ENCODE measurements at regions not wholly inside any gene's neighbourhood (a gene's known extent, or its start where the extent isn't known, plus 50 kb on each side); places are given as distances from the start of the nearest gene placed in this dataset.

DNA sequence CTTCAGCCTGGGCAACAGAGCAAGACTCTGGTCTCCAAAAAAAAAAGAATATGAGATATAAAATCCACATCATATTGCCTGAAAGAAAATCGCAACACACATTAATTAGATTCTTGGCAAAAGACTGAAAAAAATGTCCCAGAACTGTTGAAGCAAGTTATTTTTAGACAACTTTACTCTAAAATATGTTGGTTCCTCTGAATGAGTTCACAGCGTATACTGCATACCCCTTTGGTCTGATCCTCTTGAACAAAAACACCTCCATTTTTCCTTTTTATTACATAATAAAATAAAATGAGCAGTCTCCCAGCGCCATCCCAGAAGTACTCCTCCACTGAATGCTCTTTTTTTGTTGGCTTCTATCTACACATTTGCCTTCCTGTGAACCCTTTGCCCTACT, 126.0 kb upstream of the TMEM170B start:
- no peak for TF ChIP-seq SMAD4 (CRISPR knock-in tag; IDR thresholded peaks at IDR 0.05)
- TF ChIP-seq, protein P1, sequence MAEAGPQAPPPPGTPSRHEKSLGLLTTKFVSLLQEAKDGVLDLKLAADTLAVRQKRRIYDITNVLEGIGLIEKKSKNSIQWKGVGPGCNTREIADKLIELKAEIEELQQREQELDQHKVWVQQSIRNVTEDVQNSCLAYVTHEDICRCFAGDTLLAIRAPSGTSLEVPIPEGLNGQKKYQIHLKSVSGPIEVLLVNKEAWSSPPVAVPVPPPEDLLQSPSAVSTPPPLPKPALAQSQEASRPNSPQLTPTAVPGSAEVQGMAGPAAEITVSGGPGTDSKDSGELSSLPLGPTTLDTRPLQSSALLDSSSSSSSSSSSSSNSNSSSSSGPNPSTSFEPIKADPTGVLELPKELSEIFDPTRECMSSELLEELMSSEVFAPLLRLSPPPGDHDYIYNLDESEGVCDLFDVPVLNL (CRISPR knock-in tag; IDR thresholded peaks at IDR 0.05; ENCODE audit: borderline replicate concordance, low read depth): no peak
- TF ChIP-seq, protein P2, sequence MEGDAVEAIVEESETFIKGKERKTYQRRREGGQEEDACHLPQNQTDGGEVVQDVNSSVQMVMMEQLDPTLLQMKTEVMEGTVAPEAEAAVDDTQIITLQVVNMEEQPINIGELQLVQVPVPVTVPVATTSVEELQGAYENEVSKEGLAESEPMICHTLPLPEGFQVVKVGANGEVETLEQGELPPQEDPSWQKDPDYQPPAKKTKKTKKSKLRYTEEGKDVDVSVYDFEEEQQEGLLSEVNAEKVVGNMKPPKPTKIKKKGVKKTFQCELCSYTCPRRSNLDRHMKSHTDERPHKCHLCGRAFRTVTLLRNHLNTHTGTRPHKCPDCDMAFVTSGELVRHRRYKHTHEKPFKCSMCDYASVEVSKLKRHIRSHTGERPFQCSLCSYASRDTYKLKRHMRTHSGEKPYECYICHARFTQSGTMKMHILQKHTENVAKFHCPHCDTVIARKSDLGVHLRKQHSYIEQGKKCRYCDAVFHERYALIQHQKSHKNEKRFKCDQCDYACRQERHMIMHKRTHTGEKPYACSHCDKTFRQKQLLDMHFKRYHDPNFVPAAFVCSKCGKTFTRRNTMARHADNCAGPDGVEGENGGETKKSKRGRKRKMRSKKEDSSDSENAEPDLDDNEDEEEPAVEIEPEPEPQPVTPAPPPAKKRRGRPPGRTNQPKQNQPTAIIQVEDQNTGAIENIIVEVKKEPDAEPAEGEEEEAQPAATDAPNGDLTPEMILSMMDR (IDR thresholded peaks at IDR 0.05): no peak
- TF ChIP-seq, protein P3, sequence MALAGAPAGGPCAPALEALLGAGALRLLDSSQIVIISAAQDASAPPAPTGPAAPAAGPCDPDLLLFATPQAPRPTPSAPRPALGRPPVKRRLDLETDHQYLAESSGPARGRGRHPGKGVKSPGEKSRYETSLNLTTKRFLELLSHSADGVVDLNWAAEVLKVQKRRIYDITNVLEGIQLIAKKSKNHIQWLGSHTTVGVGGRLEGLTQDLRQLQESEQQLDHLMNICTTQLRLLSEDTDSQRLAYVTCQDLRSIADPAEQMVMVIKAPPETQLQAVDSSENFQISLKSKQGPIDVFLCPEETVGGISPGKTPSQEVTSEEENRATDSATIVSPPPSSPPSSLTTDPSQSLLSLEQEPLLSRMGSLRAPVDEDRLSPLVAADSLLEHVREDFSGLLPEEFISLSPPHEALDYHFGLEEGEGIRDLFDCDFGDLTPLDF (CRISPR knock-in tag; IDR thresholded peaks at IDR 0.05): no peak
- TF ChIP-seq, protein P4, sequence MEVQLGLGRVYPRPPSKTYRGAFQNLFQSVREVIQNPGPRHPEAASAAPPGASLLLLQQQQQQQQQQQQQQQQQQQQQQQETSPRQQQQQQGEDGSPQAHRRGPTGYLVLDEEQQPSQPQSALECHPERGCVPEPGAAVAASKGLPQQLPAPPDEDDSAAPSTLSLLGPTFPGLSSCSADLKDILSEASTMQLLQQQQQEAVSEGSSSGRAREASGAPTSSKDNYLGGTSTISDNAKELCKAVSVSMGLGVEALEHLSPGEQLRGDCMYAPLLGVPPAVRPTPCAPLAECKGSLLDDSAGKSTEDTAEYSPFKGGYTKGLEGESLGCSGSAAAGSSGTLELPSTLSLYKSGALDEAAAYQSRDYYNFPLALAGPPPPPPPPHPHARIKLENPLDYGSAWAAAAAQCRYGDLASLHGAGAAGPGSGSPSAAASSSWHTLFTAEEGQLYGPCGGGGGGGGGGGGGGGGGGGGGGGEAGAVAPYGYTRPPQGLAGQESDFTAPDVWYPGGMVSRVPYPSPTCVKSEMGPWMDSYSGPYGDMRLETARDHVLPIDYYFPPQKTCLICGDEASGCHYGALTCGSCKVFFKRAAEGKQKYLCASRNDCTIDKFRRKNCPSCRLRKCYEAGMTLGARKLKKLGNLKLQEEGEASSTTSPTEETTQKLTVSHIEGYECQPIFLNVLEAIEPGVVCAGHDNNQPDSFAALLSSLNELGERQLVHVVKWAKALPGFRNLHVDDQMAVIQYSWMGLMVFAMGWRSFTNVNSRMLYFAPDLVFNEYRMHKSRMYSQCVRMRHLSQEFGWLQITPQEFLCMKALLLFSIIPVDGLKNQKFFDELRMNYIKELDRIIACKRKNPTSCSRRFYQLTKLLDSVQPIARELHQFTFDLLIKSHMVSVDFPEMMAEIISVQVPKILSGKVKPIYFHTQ (CRISPR knock-in tag; IDR thresholded peaks at IDR 0.05): no peak
- TF ChIP-seq, protein P5, sequence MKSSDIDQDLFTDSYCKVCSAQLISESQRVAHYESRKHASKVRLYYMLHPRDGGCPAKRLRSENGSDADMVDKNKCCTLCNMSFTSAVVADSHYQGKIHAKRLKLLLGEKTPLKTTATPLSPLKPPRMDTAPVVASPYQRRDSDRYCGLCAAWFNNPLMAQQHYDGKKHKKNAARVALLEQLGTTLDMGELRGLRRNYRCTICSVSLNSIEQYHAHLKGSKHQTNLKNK (CRISPR knock-in tag; IDR thresholded peaks at IDR 0.05): no peak
- no peak for TF ChIP-seq NFYB (CRISPR knock-in tag; conservative IDR thresholded peaks at IDR 0.05; ENCODE audit: low read depth)
- TF ChIP-seq, protein P6, sequence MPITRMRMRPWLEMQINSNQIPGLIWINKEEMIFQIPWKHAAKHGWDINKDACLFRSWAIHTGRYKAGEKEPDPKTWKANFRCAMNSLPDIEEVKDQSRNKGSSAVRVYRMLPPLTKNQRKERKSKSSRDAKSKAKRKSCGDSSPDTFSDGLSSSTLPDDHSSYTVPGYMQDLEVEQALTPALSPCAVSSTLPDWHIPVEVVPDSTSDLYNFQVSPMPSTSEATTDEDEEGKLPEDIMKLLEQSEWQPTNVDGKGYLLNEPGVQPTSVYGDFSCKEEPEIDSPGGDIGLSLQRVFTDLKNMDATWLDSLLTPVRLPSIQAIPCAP (CRISPR knock-in tag; IDR thresholded peaks at IDR 0.05): no peak

Measured in WTC11 (cell line).